Fibroblast of the conjunctiva (primary cell): ENCODE measurements at regions not wholly inside any gene's neighbourhood (a gene's known extent, or its start where the extent isn't known, plus 50 kb on each side); places are given as distances from the start of the nearest gene placed in this dataset.

Experiments used
- DNase-seq: peaks from one replicate; pipeline ENCODE4 v3.0.0-alpha.2; 2010; ENCODE audit warnings: low read depth

- DNase-seq, result no peak
Measured at GRCh38 chr1:69148731-69149130, 419.0 kb upstream of the LRRC7 start.

- no peak for DNase-seq
Measured at GRCh38 chr1:69157046-69157756, 410.5 kb upstream of the LRRC7 start.

- no peak for DNase-seq
Measured at GRCh38 chr1:69163241-69163640, 404.5 kb upstream of the LRRC7 start.

DNA sequence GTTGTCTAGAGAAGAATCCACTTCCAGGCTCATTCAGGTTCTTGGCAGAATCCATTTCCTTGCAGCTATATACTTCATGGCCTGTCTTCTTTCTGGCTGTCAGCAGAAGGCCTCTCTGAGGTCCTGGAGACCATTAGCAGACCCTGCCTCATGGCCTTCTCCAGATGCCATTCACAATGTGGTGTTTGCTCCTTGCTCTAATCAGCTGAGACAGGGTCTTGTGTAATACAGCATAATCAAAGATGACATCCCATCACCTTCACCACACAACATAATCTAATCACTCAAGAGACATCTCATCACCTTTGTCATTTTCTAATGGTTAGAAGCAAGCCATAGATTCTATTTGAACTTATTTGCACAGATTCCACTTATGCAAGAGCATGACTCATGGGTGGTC lies 403.9 kb upstream of the LRRC7 start:
- DNase-seq, result no peak

DNA sequence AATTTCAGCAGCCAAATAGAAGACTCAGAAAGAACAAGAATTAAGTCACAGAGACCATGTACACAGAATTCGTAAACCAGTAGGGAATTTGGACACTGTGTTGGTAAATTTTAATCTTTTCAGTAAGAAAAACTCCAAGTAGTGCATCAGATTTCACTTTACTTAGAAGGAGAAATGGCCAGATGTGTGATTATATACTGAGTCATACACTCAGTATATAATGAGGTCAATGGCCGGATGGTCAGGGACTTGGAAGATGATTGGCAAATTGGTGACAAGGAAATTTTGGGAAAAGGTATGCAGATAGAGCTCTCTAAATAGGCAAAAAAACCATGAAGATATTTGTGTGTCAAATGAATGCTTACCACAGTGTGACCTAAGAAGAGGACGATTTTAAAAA lies 399.8 kb upstream of the LRRC7 start:
- DNase-seq, result no peak

- DNase-seq, result no peak
Measured at GRCh38 chr1:69171248-69171647, 396.5 kb upstream of the LRRC7 start.

- no peak for DNase-seq
Measured at GRCh38 chr1:69172003-69173000, 395.4 kb upstream of the LRRC7 start.

DNA sequence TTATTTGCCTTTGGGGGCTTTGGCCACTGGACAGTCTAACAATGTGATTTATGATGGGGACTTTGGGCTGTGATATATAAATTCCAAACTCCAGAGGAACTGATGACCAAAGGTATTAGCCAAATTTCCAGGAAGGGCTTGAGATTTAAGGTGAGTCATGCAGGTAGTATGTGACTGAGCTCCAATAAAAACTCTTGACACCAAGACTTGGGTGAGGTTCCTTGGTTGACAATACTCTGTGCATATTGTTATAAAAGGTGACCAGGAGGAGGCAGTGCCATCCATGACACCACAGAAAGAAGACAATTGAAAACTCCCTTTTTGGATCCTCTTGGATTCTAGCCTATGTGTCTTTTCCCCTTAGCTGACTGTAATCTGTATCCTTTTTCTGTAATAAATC lies 392.7 kb upstream of the LRRC7 start:
- no peak for DNase-seq

DNA sequence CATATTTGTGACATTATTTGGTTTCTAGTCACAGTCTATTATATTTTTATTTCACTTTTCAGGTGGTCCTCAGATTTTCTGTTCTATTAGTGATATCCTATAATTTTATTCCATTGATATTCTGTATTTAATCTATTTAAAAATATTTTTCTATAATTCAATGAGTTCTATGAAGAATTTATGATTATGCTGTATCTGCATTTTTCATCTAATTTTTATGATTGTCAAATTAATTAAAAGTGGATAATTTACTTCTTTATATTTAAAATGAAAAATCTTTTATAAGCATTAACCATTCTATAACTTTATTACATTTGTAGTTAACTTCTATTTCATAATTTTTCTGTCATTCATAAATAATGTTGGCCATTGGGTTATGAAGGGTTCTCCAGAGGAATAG lies 387.4 kb upstream of the LRRC7 start:
- DNase-seq, result no peak

- no peak for DNase-seq
Measured at GRCh38 chr1:69185378-69185777, 382.3 kb upstream of the LRRC7 start.

GRCh38 chr1:69191335-69191734 lies 376.4 kb upstream of the LRRC7 start:
- no peak for DNase-seq

GRCh38 chr1:69195136-69195535 lies 372.6 kb upstream of the LRRC7 start:
- DNase-seq, result no peak

- DNase-seq, result no peak
Measured at GRCh38 chr1:69196071-69196470, 371.7 kb upstream of the LRRC7 start.

GRCh38 chr1:69197816-69198215 lies 369.9 kb upstream of the LRRC7 start:
- DNase-seq, result no peak

DNA sequence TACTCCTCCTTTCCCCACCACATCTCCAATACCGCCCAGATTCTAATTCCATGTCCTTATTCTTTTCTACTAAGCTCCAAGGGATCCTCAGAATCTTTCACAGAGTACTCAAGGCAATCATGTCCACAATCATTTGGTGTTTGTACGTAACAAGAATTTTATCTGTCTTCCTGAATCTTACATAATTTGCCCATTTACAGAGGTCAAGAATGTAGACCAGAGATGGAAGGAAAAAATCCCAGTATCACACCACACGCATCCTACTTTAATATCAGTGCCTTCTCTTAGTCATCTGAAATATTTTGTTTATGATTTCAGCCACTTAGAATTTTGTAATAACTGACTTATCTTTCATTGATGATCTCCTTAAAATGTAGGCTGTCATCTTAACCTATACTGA lies 366.0 kb upstream of the LRRC7 start:
- DNase-seq, result no peak

DNA sequence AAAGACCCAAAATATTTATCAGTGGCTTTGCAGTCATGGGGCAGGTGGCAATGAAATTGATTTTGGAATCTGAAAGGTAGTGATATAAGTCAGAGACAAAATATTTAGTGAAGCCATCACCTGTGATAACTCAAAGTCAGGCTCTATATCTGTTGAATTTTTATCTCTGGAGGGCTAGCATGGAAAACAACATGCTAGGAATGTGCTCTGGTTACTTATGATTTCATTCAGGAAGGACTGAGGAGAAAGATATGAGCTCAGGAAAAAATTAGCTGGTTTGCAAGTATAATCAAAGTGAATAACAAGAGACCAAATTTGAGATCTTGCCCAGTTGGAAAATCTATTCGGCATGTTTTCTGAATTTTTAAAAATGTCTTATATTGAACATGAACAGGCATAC lies 364.6 kb upstream of the LRRC7 start:
- DNase-seq, result no peak

DNA sequence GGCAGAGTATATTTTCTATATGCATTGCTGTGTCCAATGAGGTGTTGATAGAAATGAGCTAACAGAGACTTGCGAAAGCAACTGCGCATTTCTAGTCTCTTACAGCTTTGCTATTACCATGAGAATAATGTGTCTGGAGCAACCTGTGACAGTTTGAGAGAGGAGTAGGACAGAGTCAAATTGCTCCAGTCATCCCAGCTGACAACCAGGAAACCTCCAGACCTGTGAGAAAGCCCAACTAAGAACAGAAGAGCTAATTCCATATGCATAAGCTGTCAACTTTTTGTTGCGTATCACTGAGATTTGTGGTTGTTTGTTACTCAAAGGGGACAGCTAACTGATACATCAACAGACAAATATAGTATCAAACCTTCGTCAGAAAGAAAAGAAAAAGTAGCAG lies 354.1 kb upstream of the LRRC7 start:
- no peak for DNase-seq

DNA sequence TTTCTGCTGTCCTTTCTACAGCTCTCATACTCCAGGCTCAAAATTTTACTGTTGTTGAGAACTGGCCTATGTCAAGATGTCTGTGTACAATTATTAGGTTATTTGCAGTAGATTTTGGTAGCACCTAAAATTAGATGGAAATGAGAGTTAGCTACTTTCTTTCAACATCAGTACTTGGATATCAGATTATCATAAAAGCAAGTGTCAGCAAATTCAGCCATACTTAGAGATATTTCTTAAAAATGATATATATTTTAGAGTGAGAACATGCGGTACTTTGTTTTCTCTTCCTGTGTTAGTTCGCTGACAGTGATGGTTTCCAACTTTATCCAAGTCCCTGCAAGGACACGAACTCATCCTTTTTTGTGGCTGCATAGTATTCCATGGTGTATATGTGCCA lies 351.8 kb upstream of the LRRC7 start:
- no peak for DNase-seq

- DNase-seq, result no peak
Measured at GRCh38 chr1:69220672-69221071, 347.1 kb upstream of the LRRC7 start.

DNA sequence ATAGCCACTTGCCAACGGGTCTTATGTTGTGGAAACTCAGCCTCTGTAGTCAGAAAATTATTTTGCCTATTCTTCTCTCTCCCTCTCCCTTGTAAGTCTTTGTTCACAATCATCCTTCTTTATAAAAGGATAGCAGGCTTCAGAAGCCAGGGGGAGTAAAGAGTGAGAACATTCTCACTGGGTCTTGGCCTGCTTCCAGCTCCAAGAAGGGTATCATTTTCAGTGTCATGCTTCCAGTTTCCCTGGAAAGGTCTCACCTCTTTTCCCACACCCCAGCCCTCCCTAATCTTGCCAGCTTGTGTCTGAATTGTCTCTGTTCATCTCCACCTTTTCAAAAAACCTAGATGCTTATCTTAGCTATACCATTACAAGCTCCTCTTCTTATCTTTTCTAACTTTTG lies 346.2 kb upstream of the LRRC7 start:
- no peak for DNase-seq

DNA sequence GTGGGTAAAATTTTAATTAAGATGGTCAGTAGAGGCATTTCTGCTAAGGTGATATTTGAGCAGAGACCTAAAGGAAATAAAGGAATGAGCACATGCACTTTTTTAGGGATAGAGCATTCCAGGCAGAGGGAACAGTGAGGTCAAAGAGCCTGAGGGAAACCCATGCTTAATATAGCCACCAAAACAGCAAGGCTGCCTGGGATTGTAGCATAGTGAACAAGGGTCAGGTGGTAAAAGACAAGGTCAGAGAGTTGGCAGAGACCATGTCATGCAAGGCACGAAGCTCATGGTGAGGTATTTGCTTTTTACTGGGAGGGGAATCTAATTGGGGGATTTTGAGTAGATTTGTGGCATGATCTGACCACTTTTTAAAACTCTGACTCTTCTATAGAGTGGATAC lies 344.6 kb upstream of the LRRC7 start:
- no peak for DNase-seq

GRCh38 chr1:69228501-69228900 lies 339.2 kb upstream of the LRRC7 start:
- no peak for DNase-seq

DNA sequence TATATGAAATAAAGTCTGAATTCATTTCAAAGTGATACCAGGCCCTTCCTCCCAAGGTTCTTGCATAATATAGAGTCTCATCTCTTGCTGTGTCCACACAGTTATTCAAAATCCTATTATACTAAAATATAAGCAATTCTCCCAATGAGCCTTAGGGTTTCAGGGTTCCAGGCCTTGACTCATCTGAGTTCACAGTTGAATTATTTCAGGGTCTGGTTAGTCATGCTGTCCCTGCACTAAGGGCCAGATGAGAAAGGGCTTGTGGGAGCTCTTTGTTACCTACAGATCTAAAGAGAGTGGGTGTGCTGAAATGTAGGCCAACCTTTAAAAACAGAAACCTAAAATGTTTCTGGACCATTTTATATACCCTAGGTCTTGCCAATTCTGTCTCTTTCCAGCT lies 337.5 kb upstream of the LRRC7 start:
- no peak for DNase-seq
